Spleen (tissue), 7 donors: ENCODE measurements at regions not wholly inside any gene's neighbourhood (a gene's known extent, or its start where the extent isn't known, plus 50 kb on each side); places are given as distances from the start of the nearest gene placed in this dataset.

Experiments used
- CTCF ChIP-seq, 11 experiments: fragments of 200-600 bp in 7 of 11; fragments of 450-650 bp in 4 of 11; sonication (generic) in 4 of 11; IDR thresholded peaks in 8 of 11; conservative IDR thresholded peaks in 3 of 11; 1 replicate in 7 of 11; 2 replicates in 4 of 11; pipeline versions ENCODE4 v1.4.0 to v1.8.0; 2016 to 2021; ENCODE audit warnings: antibody characterized with exemption in 11 of 11, inconsistent platforms in 4 of 11, mild to moderate bottlenecking in 1 of 11
- POLR2A ChIP-seq, 3 donors: fragments of 450-650 bp; IDR thresholded peaks; one replicate each; pipeline ENCODE4 v1.5.1; 2017; ENCODE audit warnings: antibody characterized with exemption in 3 of 3, mild to moderate bottlenecking in 1 of 3
- POLR2AphosphoS5 ChIP-seq, 3 donors: sonication (generic); formaldehyde crosslinking; IDR thresholded peaks; one replicate each; pipeline ENCODE4 v1.5.1; 2017; ENCODE audit warnings: antibody characterized with exemption in 3 of 3
- donor health status: DM: no; HTN: no; CAD: no; lungs with moderate emphysema.
- donor health status: DM: no; HTN: no; CAD: no.
- donor health status: DM: no; HTN: no; CAD: no.

DNA sequence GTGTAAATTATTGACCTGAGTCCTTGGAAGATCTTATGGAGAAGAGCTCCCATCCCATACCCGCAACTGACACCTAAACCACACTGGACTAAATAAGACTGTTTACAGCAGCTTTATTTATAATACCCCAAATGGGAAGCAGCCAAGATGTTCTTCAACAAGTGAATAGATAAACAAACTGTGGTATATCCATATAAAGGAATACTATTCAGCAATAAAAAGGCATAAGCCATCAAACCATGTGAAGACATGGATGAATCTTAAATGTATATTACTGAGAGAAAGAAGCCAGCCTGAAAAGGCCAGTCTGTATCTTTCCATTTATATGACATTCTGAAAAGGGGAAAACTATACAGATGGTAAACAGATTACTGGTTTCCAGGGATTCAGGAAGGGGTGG lies 212.7 kb downstream of the TPBG start:
- TF ChIP-seq POLR2AphosphoS5 (IDR thresholded peaks at IDR 0.05) (no peak), CTCF (IDR thresholded peaks at IDR 0.05 in 8 of 11, conservative IDR thresholded peaks at IDR 0.05 in 3 of 11) (no peak), POLR2A (IDR thresholded peaks at IDR 0.05) (no peak)
